ENCODE measurements at regions not wholly inside any gene's neighbourhood (a gene's known extent, or its start where the extent isn't known, plus 50 kb on each side); places are given as distances from the start of the nearest gene placed in this dataset.
"Not testable (repeated sequence)": the region's sequence is repeated elsewhere in the genome, so short reads cannot be mapped to it uniquely, and the experiment has no call there.

DNA sequence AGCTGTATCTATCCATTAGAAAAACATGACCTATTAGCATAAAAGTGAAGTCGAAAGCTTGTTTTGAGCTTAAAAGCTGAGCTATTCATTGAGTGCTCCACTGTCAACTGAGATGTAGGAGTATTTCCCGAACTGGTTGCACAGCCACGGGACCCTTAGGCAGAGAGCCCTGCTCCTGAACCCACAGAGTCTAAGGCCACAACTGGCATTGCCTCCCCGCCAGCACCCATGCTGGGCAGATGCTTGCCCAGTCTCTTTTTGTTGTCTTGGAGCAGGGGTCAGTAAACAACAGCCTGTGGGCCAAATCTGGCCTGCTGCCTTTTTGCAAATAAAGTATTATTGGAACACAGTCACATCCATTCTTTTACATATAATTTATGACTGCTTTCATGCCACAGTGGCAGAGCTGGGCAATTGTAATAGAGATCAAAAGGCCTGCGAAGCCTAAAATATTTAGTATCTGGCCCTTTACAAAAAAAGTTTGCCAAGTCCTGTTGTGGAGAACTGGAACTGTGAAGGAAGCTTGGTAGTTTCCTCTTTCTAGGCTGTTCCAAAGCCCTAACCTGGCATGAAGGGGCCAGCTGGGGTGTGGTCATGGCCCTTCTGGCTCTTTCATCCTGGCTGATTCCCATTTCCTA, 58.4 kb upstream of the WAPL start:
- DNase-seq (no peak), ATAC-seq (no peak)
- Mint-ChIP-seq H3K9me3 (no peaks in the 10 kb centered on the region), H3K27me3 (ENCODE audit: low read depth) (no peaks in the 10 kb centered on the region), H3K4me3 (no peak overlapping the region), H3K36me3 (ENCODE audit: insufficient read depth) (no peaks in the 10 kb centered on the region), H3K4me1 (ENCODE audit: low read depth) (no peaks in the 10 kb centered on the region)

DNA sequence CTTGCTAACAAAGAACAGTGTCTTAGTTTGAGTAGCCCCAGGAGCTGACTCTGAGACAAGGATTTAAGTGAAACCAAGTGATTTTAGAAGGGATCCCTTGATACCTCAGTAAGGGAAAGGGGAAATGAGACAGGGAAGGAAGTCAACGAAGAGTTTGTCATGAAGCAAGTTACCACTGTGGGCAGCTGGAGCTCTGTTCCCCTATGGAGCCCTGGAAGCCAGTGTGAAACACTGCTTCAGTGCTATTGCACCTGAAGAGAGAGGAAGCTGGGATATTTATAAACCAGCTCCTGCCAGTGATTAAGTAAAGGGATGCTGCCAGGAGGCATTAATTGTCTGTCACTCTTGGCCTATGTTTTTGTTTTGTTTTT, 58.9 kb upstream of the WAPL start:
- no peak overlapping the region for H3K4me3 Mint-ChIP-seq
- no peaks in the 10 kb centered on the region for H3K27me3 Mint-ChIP-seq (ENCODE audit: low read depth)
- ATAC-seq (no peak), DNase-seq (no peak)
- peaks cover 2% of the 10 kb centered on the region for H3K4me1 Mint-ChIP-seq (ENCODE audit: low read depth)
- no peaks in the 10 kb centered on the region for H3K36me3 Mint-ChIP-seq (ENCODE audit: insufficient read depth)
- no peaks in the 10 kb centered on the region for H3K9me3 Mint-ChIP-seq

DNA sequence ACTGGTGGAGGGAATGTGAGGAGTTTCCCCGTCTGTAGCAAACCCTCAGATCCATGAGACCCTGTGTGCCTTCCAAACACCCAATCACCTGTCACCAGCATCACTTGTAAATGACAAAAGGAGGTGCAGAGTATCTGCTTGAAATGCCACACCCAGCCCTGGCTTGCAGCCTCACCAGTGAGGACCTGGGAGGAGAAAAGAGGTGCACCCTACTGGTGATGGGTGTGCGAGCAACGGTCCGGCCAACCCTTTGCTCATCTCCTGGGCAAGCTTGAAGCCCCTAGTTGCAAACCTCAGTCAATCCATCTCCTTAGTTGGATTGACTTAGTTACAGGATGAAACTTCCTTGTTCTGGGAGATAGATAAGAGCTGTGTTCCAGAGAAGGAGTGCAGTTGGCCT, 62.4 kb upstream of the WAPL start:
- Mint-ChIP-seq H3K36me3 (ENCODE audit: insufficient read depth) (no peaks in the 10 kb centered on the region), H3K9me3 (no peaks in the 10 kb centered on the region), H3K4me3 (no peak overlapping the region), H3K27me3 (ENCODE audit: low read depth) (no peaks in the 10 kb centered on the region), H3K4me1 (ENCODE audit: low read depth) (peaks cover 2% of the 10 kb centered on the region)
- ATAC-seq, result no peak
- DNase-seq, result no peak

GRCh38 chr10:86585037-86585929, 63.7 kb upstream of the WAPL start:
- Mint-ChIP-seq H3K4me1 (ENCODE audit: low read depth) (peaks cover 2% of the 10 kb centered on the region), H3K27me3 (ENCODE audit: low read depth) (no peaks in the 10 kb centered on the region), H3K36me3 (ENCODE audit: insufficient read depth) (no peaks in the 10 kb centered on the region), H3K4me3 (no peak overlapping the region), H3K9me3 (no peaks in the 10 kb centered on the region)
- ATAC-seq, result peak; percentile 99 to 100
- peak; percentile 71 for DNase-seq

GRCh38 chr10:86586516-86586915, 64.9 kb upstream of the WAPL start:
- no peaks in the 10 kb centered on the region for H3K9me3 Mint-ChIP-seq
- DNase-seq (no peak), ATAC-seq (no peak)
- peaks cover 2% of the 10 kb centered on the region for H3K4me1 Mint-ChIP-seq (ENCODE audit: low read depth)
- no peak overlapping the region for H3K4me3 Mint-ChIP-seq
- H3K27me3 Mint-ChIP-seq (ENCODE audit: low read depth), result no peaks in the 10 kb centered on the region
- no peaks in the 10 kb centered on the region for H3K36me3 Mint-ChIP-seq (ENCODE audit: insufficient read depth)

DNA sequence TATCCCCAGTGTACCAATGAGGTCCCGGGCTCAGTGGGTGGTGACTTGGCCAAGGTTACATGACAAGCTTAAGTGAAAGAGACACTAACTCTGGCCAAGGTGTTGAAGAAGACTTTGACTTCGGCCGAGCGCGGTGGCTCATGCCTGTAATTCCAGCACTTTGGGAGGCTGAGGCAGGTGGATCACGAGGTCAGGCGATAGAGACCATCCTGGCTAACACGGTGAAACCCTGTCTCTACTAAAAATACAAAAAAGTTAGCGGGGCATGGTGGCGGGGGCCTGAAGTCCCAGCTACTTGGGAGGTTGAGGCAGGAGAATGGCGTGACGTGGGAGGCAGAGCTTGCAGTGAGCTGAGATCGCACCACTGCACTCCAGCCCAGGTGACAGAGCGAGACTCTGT, 65.6 kb upstream of the OPN4 start:
- not testable (repeated sequence) for H3K36me3 Mint-ChIP-seq (ENCODE audit: insufficient read depth); DNase-seq; H3K4me3 Mint-ChIP-seq; H3K9me3 Mint-ChIP-seq; H3K4me1 Mint-ChIP-seq (ENCODE audit: low read depth); H3K27me3 Mint-ChIP-seq (ENCODE audit: low read depth); ATAC-seq

DNA sequence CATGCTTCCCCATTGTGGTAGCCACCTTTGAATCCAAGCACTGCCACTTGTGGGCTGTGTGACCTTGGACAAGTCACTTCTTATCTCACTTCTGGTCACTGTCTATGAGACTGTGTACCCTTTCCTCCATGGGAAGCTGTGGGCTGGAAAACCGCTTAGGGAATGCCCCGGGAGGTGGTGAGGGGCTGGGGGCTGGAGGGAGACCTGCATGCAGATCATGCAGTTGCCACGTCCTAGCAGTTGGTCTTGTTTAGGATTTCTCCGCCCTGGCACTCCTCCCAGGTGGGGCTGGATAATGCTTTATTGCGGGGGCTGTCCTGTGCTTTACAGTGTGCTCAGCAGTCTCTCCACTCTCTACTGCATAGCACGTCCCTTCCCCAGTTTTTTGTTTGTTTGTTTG, 62.9 kb upstream of the OPN4 start:
- H3K4me3 Mint-ChIP-seq, result no peak overlapping the region
- no peak for DNase-seq
- no peaks in the 10 kb centered on the region for H3K36me3 Mint-ChIP-seq (ENCODE audit: insufficient read depth)
- H3K9me3 Mint-ChIP-seq, result no peaks in the 10 kb centered on the region
- H3K4me1 Mint-ChIP-seq (ENCODE audit: low read depth), result no peaks in the 10 kb centered on the region
- no peak for ATAC-seq
- H3K27me3 Mint-ChIP-seq (ENCODE audit: low read depth), result no peaks in the 10 kb centered on the region

- H3K4me1 Mint-ChIP-seq (ENCODE audit: low read depth), result no peaks in the 10 kb centered on the region
- H3K36me3 Mint-ChIP-seq (ENCODE audit: insufficient read depth), result no peaks in the 10 kb centered on the region
- DNase-seq, result no peak
- no peaks in the 10 kb centered on the region for H3K27me3 Mint-ChIP-seq (ENCODE audit: low read depth)
- ATAC-seq, result no peak
- no peak overlapping the region for H3K4me3 Mint-ChIP-seq
- H3K9me3 Mint-ChIP-seq, result no peaks in the 10 kb centered on the region
Observed at GRCh38 chr10:86592413-86592812, 61.9 kb upstream of the OPN4 start.

- Mint-ChIP-seq H3K4me3 (no peak overlapping the region), H3K36me3 (ENCODE audit: insufficient read depth) (no peaks in the 10 kb centered on the region), H3K27me3 (ENCODE audit: low read depth) (no peaks in the 10 kb centered on the region), H3K9me3 (no peaks in the 10 kb centered on the region), H3K4me1 (ENCODE audit: low read depth) (no peaks in the 10 kb centered on the region)
- ATAC-seq (no peak), DNase-seq (no peak)
Observed at GRCh38 chr10:86594535-86594934, 59.8 kb upstream of the OPN4 start.

DNA sequence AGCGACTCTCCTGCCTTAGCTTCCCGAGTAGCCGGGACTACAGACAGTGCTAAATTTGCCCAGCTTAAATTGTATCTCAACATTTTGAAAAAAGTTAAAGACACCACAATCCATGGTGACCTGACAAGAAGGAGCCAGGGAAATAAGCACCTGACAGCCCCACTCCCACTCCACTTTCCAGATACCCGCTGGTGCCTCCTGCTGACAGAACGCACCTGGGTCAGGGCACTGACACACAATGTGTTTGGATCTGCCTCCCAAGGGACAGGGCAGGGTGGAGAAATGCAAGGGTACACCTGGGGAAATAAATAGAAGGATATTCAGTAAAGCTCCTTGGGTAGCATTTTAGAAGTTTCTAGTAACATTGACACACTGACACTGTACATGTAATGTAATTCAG, 58.9 kb upstream of the OPN4 start:
- no peaks in the 10 kb centered on the region for H3K9me3 Mint-ChIP-seq

DNA sequence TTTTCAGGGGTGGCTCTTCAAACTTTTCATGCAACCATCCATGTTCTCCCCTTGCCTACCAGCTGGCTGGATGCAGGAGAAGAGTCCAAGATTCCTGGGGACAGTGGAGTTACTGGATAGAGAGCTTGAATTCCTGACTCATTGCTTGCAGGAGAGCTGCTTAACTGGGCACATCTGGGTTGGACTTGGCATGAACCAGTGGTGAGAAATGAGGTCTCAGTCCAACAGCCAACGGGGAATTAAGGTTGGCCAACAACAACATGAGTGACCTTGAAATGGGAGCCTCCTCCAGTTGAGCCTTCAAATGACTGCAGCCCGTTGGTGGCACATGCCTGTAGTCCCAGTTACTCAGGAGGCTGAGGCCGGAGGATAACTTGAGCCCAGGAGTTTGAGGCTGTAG, 58.1 kb upstream of the OPN4 start:
- no peaks in the 10 kb centered on the region for H3K9me3 Mint-ChIP-seq
- no peaks in the 10 kb centered on the region for H3K36me3 Mint-ChIP-seq (ENCODE audit: insufficient read depth)
- ATAC-seq, result no peak
- no peak overlapping the region for H3K4me3 Mint-ChIP-seq
- H3K27me3 Mint-ChIP-seq (ENCODE audit: low read depth), result no peaks in the 10 kb centered on the region
- H3K4me1 Mint-ChIP-seq (ENCODE audit: low read depth), result no peaks in the 10 kb centered on the region
- no peak for DNase-seq

More for the DNA sequence above, 58.9 kb upstream of the OPN4 start:
- no peak for ATAC-seq
- no peak overlapping the region for H3K4me3 Mint-ChIP-seq
- no peaks in the 10 kb centered on the region for H3K36me3 Mint-ChIP-seq (ENCODE audit: insufficient read depth)
- H3K4me1 Mint-ChIP-seq (ENCODE audit: low read depth), result no peaks in the 10 kb centered on the region
- no peaks in the 10 kb centered on the region for H3K27me3 Mint-ChIP-seq (ENCODE audit: low read depth)
- no peak for DNase-seq

DNA sequence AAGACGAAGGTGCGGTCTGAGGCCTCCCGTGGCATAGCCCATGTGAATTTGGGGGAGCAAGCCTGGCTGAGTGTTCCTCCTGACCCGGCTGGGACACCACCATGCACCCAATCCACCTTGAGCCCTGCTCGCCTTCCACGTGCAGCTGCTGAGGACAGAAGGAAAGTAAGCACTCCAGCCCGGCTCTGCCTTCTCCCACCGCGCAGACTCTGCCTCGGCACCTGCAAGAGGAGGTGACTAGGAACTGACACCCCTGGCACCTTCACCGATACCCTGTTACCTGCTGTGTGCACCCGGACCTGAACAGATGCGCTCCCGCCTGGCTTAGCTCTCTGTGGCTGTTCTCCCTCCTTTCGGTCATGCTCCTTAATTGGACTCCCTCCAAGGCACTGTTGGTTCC, 57.0 kb upstream of the OPN4 start:
- ATAC-seq (no peak), DNase-seq (no peak)
- no peaks in the 10 kb centered on the region for H3K27me3 Mint-ChIP-seq (ENCODE audit: low read depth)
- H3K4me1 Mint-ChIP-seq (ENCODE audit: low read depth), result no peaks in the 10 kb centered on the region
- H3K9me3 Mint-ChIP-seq, result no peaks in the 10 kb centered on the region
- no peak overlapping the region for H3K4me3 Mint-ChIP-seq
- no peaks in the 10 kb centered on the region for H3K36me3 Mint-ChIP-seq (ENCODE audit: insufficient read depth)

- Mint-ChIP-seq H3K36me3 (ENCODE audit: insufficient read depth) (no peaks in the 10 kb centered on the region), H3K4me3 (no peak overlapping the region), H3K4me1 (ENCODE audit: low read depth) (no peaks in the 10 kb centered on the region), H3K27me3 (ENCODE audit: low read depth) (no peaks in the 10 kb centered on the region), H3K9me3 (no peaks in the 10 kb centered on the region)
- DNase-seq (no peak), ATAC-seq (no peak)
Observed at GRCh38 chr10:86598151-86598550, 56.2 kb upstream of the OPN4 start.

DNA sequence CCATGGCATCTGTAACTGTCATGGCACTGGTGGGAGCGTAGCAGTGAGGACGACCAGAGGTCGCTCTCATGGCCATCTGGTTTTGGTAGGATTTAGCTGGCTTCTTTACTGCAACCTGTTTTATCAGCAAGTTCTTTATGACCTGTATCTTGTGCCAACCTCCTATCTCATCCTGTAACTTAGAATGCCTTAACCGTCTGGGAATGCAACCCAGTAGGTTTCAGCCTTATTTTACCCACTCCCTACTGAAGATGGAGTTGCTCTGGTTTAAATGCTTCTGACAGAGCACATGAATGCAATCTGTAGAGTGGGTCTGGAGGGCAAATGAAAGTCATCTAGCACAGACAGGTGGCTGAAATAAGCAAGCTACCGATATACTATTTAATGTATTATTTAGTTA, 55.3 kb upstream of the OPN4 start:
- ATAC-seq, result no peak
- no peak overlapping the region for H3K4me3 Mint-ChIP-seq
- no peaks in the 10 kb centered on the region for H3K27me3 Mint-ChIP-seq (ENCODE audit: low read depth)
- no peaks in the 10 kb centered on the region for H3K4me1 Mint-ChIP-seq (ENCODE audit: low read depth)
- H3K36me3 Mint-ChIP-seq (ENCODE audit: insufficient read depth), result no peaks in the 10 kb centered on the region
- no peaks in the 10 kb centered on the region for H3K9me3 Mint-ChIP-seq
- no peak for DNase-seq

GRCh38 chr10:86599729-86600128, 54.6 kb upstream of the OPN4 start:
- Mint-ChIP-seq H3K27me3 (ENCODE audit: low read depth) (no peaks in the 10 kb centered on the region), H3K36me3 (ENCODE audit: insufficient read depth) (no peaks in the 10 kb centered on the region), H3K9me3 (no peaks in the 10 kb centered on the region), H3K4me3 (no peak overlapping the region), H3K4me1 (ENCODE audit: low read depth) (no peaks in the 10 kb centered on the region)
- DNase-seq (no peak), ATAC-seq (peak in 1 of 2 donors; percentile 40)

Data from activated T-cell treated with anti-CD3 and anti-CD28 coated beads, Interleukin-2, amount 50 U/mL, for 4 hours (primary cell).